ENCODE measurements at regions not wholly inside any gene's neighbourhood (a gene's known extent, or its start where the extent isn't known, plus 50 kb on each side); places are given as distances from the start of the nearest gene placed in this dataset.

DNA sequence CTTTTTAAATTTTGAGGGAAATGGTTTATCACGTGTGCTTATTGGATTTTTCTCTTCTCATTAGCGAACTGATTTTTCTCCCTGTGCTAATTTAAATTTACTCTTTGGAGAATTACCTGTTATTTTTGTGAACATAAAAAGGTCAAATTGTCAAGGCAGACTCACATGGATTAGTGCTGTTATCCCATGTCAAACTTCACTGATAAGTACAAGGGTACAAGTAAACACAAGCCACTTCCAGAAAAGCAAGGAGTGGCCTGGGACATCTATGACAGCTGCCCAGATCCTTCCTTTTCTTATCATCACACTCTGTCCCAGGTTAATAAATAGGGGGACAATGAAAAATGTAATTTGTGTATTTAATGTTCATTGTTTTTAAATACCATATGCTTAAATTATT is 901.2 kb downstream of the LTN1 start:
- TF ChIP-seq, protein P1, sequence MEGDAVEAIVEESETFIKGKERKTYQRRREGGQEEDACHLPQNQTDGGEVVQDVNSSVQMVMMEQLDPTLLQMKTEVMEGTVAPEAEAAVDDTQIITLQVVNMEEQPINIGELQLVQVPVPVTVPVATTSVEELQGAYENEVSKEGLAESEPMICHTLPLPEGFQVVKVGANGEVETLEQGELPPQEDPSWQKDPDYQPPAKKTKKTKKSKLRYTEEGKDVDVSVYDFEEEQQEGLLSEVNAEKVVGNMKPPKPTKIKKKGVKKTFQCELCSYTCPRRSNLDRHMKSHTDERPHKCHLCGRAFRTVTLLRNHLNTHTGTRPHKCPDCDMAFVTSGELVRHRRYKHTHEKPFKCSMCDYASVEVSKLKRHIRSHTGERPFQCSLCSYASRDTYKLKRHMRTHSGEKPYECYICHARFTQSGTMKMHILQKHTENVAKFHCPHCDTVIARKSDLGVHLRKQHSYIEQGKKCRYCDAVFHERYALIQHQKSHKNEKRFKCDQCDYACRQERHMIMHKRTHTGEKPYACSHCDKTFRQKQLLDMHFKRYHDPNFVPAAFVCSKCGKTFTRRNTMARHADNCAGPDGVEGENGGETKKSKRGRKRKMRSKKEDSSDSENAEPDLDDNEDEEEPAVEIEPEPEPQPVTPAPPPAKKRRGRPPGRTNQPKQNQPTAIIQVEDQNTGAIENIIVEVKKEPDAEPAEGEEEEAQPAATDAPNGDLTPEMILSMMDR (IDR thresholded peaks at IDR 0.05; ENCODE audit: low read depth, low read length), result no peak
- no peaks in the 10 kb centered on the region for H3K36me3 ChIP-seq
- no peaks in the 10 kb centered on the region for H3K9me3 ChIP-seq (ENCODE audit: low read depth)
- H3K27me3 ChIP-seq, result no peaks in the 10 kb centered on the region
- H3K4me3 ChIP-seq, result peak overlapping the region; percentile 13
- H3K27ac ChIP-seq, result peak overlapping the region; percentile 92
- DNase-seq (ENCODE audit: low read depth in 1 of 2, low spot score in 1 of 2), result no peak
- H3K4me1 ChIP-seq (ENCODE audit: low read depth), result peaks cover 18% of the 10 kb centered on the region

- Histone ChIP-seq H3K4me1 (ENCODE audit: low read depth) (peaks cover 18% of the 10 kb centered on the region), H3K27ac (peak overlapping the region; percentile 92), H3K27me3 (no peaks in the 10 kb centered on the region), H3K9me3 (ENCODE audit: low read depth) (no peaks in the 10 kb centered on the region), H3K4me3 (peak overlapping the region; percentile 13), H3K36me3 (no peaks in the 10 kb centered on the region)
- TF ChIP-seq, protein P1 (IDR thresholded peaks at IDR 0.05; ENCODE audit: low read depth, low read length), result no peak
- no peak for DNase-seq (ENCODE audit: low read depth in 1 of 2, low spot score in 1 of 2)
Measured at GRCh38 chr21:28090546-28090945, 902.1 kb downstream of the LTN1 start.

GRCh38 chr21:28089599-28090441 is 902.9 kb downstream of the LTN1 start:
- DNase-seq (ENCODE audit: low read depth in 1 of 2, low spot score in 1 of 2), result no peak
- Histone ChIP-seq H3K27me3 (no peaks in the 10 kb centered on the region), H3K4me3 (peak overlapping the region; percentile 13), H3K27ac (peak overlapping the region; percentile 92), H3K9me3 (ENCODE audit: low read depth) (no peaks in the 10 kb centered on the region), H3K36me3 (no peaks in the 10 kb centered on the region), H3K4me1 (ENCODE audit: low read depth) (peaks cover 18% of the 10 kb centered on the region)
- TF ChIP-seq, protein P1 (IDR thresholded peaks at IDR 0.05; ENCODE audit: low read depth, low read length), result no peak

DNA sequence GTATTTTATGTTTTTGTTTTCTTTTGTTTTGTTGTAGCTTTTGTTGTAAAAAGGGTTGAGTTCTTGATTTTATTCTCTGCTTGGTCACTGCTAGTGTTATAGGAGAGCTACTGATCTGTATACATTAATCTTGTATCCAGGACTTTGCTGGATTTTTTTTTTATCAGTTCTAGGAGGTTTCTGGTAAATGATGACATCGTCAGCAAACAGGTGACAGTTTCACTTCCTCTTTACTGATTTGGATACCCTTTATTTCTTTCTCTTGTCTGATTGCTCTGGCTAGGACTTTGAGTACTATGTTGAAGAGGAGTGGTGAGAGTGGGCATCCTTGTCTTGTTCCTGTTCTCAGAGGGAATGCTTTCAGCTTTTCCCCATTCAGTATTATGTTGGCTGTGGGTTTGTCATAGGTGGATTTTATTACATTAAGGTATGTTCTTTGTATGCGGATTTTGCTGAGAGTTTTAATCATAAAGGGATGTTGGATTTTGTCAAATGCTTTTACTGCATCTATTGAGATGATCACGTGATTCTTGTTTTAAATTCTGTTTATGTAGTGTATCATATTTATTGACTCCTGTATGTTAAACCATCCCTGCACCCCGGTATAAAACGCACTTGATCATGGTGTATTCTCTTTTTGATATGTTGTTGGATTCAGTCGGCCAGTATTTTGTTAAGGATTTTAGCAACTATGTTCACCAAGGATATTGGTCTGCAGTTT is 905.7 kb downstream of the LTN1 start:
- TF ChIP-seq, protein P1 (IDR thresholded peaks at IDR 0.05; ENCODE audit: low read depth, low read length), result no peak
- Histone ChIP-seq H3K27ac (no peak overlapping the region), H3K4me3 (no peak overlapping the region), H3K27me3 (no peaks in the 10 kb centered on the region), H3K9me3 (ENCODE audit: low read depth) (no peaks in the 10 kb centered on the region), H3K4me1 (ENCODE audit: low read depth) (peaks cover 23% of the 10 kb centered on the region), H3K36me3 (no peaks in the 10 kb centered on the region)
- DNase-seq (ENCODE audit: low read depth in 1 of 2, low spot score in 1 of 2), result no peak

DNA sequence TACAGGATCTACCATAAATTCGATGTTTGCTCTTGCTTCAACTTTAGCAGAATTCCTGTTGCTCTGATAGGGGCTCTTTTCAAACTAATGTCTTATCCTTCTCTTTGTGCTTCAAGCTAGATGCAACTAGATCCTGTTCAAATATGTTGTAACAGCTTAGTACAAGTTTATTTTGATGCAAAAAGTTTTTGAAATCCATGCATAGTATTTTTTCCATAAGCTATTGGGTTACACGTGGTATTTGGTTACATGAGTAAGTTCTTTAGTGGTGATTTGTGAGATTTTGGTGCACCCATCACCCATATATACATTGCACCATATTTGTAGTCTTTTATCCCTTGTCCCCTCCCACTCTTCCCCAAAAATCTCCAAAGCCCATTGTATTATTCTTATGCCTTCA is 907.7 kb downstream of the LTN1 start:
- Histone ChIP-seq H3K4me1 (ENCODE audit: low read depth) (peaks cover 9% of the 10 kb centered on the region), H3K4me3 (no peak overlapping the region), H3K27ac (no peak overlapping the region), H3K9me3 (ENCODE audit: low read depth) (no peaks in the 10 kb centered on the region), H3K27me3 (no peaks in the 10 kb centered on the region), H3K36me3 (no peaks in the 10 kb centered on the region)
- TF ChIP-seq, protein P1 (IDR thresholded peaks at IDR 0.05; ENCODE audit: low read depth, low read length), result no peak
- DNase-seq (ENCODE audit: low read depth in 1 of 2, low spot score in 1 of 2), result no peak
